ENCODE measurements at regions not wholly inside any gene's neighbourhood (a gene's known extent, or its start where the extent isn't known, plus 50 kb on each side); places are given as distances from the start of the nearest gene placed in this dataset.
"Not testable (repeated sequence)": the region's sequence is repeated elsewhere in the genome, so short reads cannot be mapped to it uniquely, and the experiment has no call there.

- no peak for DNase-seq
These were observed 177.4 kb downstream of the SQOR start for GRCh38 chr15:45812200-45812599.

- not testable (repeated sequence) for DNase-seq
These were observed 182.7 kb downstream of the SQOR start for GRCh38 chr15:45817578-45817977.

- DNase-seq, result no peak
These were observed 186.6 kb downstream of the SQOR start for GRCh38 chr15:45821390-45821789.

GRCh38 chr15:45822968-45823367 lies 188.1 kb downstream of the SQOR start:
- DNase-seq, result not testable (repeated sequence)

- no peak for DNase-seq
These were observed 192.4 kb downstream of the SQOR start for GRCh38 chr15:45827275-45827674.

GRCh38 chr15:45827766-45828165 lies 192.9 kb downstream of the SQOR start:
- DNase-seq, result no peak

GRCh38 chr15:45829336-45830153 lies 194.7 kb downstream of the SQOR start:
- DNase-seq, result no peak

- DNase-seq, result no peak
These were observed 197.0 kb downstream of the SQOR start for GRCh38 chr15:45831787-45832186.

- DNase-seq, result no peak
These were observed 199.8 kb downstream of the SQOR start for GRCh38 chr15:45834622-45835021.

- no peak for DNase-seq
These were observed 207.3 kb downstream of the SQOR start for GRCh38 chr15:45842151-45842550.

GRCh38 chr15:45847645-45848044 lies 212.8 kb downstream of the SQOR start:
- DNase-seq, result no peak

GRCh38 chr15:45849136-45849535 lies 214.3 kb downstream of the SQOR start:
- DNase-seq, result no peak

GRCh38 chr15:45854455-45855202 lies 219.8 kb downstream of the SQOR start:
- no peak for DNase-seq

- DNase-seq, result no peak
These were observed 220.5 kb downstream of the SQOR start for GRCh38 chr15:45855210-45855906.

- DNase-seq, result no peak
These were observed 221.2 kb downstream of the SQOR start for GRCh38 chr15:45855907-45856579.

- DNase-seq, result no peak
These were observed 222.5 kb downstream of the SQOR start for GRCh38 chr15:45857291-45857690.

- DNase-seq, result no peak
These were observed 223.7 kb downstream of the SQOR start for GRCh38 chr15:45858491-45858890.

- no peak for DNase-seq
These were observed 227.2 kb downstream of the SQOR start for GRCh38 chr15:45862034-45862433.

- DNase-seq, result no peak
These were observed 229.2 kb downstream of the SQOR start for GRCh38 chr15:45863881-45864580.

- no peak for DNase-seq
These were observed 231.8 kb downstream of the SQOR start for GRCh38 chr15:45866616-45867015.

- DNase-seq, result no peak
These were observed 232.5 kb downstream of the SQOR start for GRCh38 chr15:45867281-45867680.

- DNase-seq, result no peak
These were observed 233.4 kb downstream of the SQOR start for GRCh38 chr15:45868109-45868691.
